ENCODE measurements at regions not wholly inside any gene's neighbourhood (a gene's known extent, or its start where the extent isn't known, plus 50 kb on each side); places are given as distances from the start of the nearest gene placed in this dataset.

DNA sequence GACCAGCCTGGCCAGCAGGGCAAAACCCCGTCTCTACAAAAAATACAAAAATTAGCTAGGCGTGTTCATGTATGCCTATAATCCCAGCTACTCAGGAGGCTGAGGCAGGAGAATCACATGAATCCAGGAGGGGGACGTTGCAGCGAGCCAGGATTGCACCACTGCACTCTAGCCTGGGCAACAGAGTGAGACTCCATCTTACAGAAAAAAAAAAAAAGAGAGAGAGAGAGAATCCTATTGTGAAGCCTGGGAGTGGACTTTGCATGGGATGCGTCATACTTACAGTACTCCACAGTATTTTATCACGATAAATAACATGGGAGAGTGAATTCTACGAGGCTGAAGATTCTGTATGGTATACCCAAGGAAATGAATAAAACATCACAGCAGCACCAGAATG, 139.6 kb downstream of the AASDH start:
- TF ChIP-seq, protein P1, sequence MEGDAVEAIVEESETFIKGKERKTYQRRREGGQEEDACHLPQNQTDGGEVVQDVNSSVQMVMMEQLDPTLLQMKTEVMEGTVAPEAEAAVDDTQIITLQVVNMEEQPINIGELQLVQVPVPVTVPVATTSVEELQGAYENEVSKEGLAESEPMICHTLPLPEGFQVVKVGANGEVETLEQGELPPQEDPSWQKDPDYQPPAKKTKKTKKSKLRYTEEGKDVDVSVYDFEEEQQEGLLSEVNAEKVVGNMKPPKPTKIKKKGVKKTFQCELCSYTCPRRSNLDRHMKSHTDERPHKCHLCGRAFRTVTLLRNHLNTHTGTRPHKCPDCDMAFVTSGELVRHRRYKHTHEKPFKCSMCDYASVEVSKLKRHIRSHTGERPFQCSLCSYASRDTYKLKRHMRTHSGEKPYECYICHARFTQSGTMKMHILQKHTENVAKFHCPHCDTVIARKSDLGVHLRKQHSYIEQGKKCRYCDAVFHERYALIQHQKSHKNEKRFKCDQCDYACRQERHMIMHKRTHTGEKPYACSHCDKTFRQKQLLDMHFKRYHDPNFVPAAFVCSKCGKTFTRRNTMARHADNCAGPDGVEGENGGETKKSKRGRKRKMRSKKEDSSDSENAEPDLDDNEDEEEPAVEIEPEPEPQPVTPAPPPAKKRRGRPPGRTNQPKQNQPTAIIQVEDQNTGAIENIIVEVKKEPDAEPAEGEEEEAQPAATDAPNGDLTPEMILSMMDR (conservative IDR thresholded peaks at IDR 0.05; ENCODE audit: low read depth, low read length), result no peak
- no peak for TF ChIP-seq EZH2 (IDR thresholded peaks at IDR 0.05; ENCODE audit: borderline replicate concordance, low read depth, low read length, poor library complexity, severe bottlenecking)
- ChIA-PET CTCF (no interaction called here), POLR2A (ENCODE audit: low non-redundant PET) (no interaction called here)
- Histone ChIP-seq H3K27ac (ENCODE audit: low read depth, low read length, poor library complexity, severe bottlenecking) (no peak overlapping the region), H3K4me3 (ENCODE audit: low read depth, low read length, poor library complexity, severe bottlenecking) (no peak overlapping the region), H3K9me3 (ENCODE audit: low read depth, low read length, poor library complexity, severe bottlenecking) (no peaks in the 10 kb centered on the region), H3K4me1 (ENCODE audit: insufficient read depth, low read length, poor library complexity, severe bottlenecking) (no peaks in the 10 kb centered on the region), H3K27me3 (replicated peaks; ENCODE audit: insufficient read depth, low read depth, low read length, poor library complexity) (no peaks in the 10 kb centered on the region), H3K36me3 (ENCODE audit: insufficient read depth, low read length, poor library complexity, severe bottlenecking) (no peaks in the 10 kb centered on the region)
- intact Hi-C loops (cut with micrococcal nuclease; ENCODE audit: unreplicated experiment), result no loop called here
- no peak for DNase-seq (ENCODE audit: low spot score)
- no TSS peak for BruUV-seq (replicated peaks)

DNA sequence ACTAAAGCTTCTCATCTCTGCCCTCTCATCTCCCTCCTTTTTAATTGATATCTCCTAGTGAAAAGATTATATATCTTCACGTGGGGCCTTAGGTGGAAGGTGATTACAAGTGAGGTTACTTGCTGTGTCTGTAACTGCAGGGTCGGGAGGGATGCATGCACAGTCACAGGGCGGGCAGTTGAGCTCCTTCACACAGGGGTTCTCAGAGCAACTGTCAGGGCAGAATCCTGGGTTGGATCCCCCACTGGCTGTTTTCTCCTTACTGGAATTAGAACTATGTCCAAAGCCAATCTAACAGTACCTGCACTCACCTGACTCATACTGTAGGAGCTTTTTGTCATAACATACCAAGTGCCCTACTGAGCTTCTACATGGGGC, 141.1 kb downstream of the AASDH start:
- Histone ChIP-seq H3K4me3 (ENCODE audit: low read depth, low read length, poor library complexity, severe bottlenecking) (no peak overlapping the region), H3K27me3 (replicated peaks; ENCODE audit: insufficient read depth, low read depth, low read length, poor library complexity) (no peaks in the 10 kb centered on the region), H3K9me3 (ENCODE audit: low read depth, low read length, poor library complexity, severe bottlenecking) (no peaks in the 10 kb centered on the region), H3K4me1 (ENCODE audit: insufficient read depth, low read length, poor library complexity, severe bottlenecking) (no peaks in the 10 kb centered on the region), H3K36me3 (ENCODE audit: insufficient read depth, low read length, poor library complexity, severe bottlenecking) (no peaks in the 10 kb centered on the region), H3K27ac (ENCODE audit: low read depth, low read length, poor library complexity, severe bottlenecking) (no peak overlapping the region)
- BruUV-seq (replicated peaks), result no TSS peak
- POLR2A ChIA-PET (ENCODE audit: low non-redundant PET), result no interaction called here
- CTCF ChIA-PET, result no interaction called here
- no peak for TF ChIP-seq EZH2 (IDR thresholded peaks at IDR 0.05; ENCODE audit: borderline replicate concordance, low read depth, low read length, poor library complexity, severe bottlenecking)
- TF ChIP-seq, protein P1 (conservative IDR thresholded peaks at IDR 0.05; ENCODE audit: low read depth, low read length), result no peak
- DNase-seq (ENCODE audit: low spot score), result no peak
- intact Hi-C loops (cut with micrococcal nuclease; ENCODE audit: unreplicated experiment), result no loop called here

DNA sequence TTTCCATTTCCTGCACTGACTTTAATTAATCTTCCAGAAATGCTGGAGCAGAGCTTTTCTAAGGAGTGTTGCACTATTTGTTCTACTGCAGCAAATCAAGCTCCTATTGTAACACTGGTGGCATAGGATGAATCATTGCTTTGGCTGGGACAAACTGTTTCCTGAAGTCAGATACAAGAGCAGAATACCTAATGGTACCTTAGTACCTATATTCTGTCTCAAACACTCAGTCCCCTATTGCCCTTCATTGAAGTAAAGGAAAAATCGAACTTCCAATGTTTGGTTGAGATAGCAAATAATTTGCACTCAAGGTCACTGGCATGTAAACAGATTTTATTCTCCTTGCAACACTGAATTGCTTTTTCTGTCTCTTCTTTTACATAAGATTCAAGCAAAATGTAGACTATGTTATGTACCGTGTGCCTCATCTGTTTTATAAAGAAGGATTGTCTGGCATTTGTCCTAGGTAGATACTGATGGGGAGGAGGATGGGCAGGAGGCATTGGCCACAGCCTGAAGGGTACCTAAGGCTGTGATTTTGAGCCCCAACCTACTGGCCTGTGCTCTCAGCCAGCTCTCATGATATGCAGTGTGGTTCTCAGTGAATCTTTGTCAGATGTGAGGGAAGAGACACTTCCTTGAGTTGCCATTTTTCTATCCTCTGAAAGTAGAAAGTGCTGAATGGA, 141.6 kb downstream of the AASDH start:
- ChIA-PET CTCF (no interaction called here), POLR2A (ENCODE audit: low non-redundant PET) (no interaction called here)
- Histone ChIP-seq H3K4me3 (ENCODE audit: low read depth, low read length, poor library complexity, severe bottlenecking) (no peak overlapping the region), H3K4me1 (ENCODE audit: insufficient read depth, low read length, poor library complexity, severe bottlenecking) (no peaks in the 10 kb centered on the region), H3K36me3 (ENCODE audit: insufficient read depth, low read length, poor library complexity, severe bottlenecking) (no peaks in the 10 kb centered on the region), H3K9me3 (ENCODE audit: low read depth, low read length, poor library complexity, severe bottlenecking) (no peaks in the 10 kb centered on the region), H3K27me3 (replicated peaks; ENCODE audit: insufficient read depth, low read depth, low read length, poor library complexity) (no peaks in the 10 kb centered on the region), H3K27ac (ENCODE audit: low read depth, low read length, poor library complexity, severe bottlenecking) (no peak overlapping the region)
- BruUV-seq (replicated peaks), result no TSS peak
- intact Hi-C loops (cut with micrococcal nuclease; ENCODE audit: unreplicated experiment), result no loop called here
- no peak for DNase-seq (ENCODE audit: low spot score)
- TF ChIP-seq EZH2 (IDR thresholded peaks at IDR 0.05; ENCODE audit: borderline replicate concordance, low read depth, low read length, poor library complexity, severe bottlenecking), result no peak
- TF ChIP-seq, protein P1 (conservative IDR thresholded peaks at IDR 0.05; ENCODE audit: low read depth, low read length), result no peak
